Neutrophil (primary cell): ENCODE measurements at regions not wholly inside any gene's neighbourhood (a gene's known extent, or its start where the extent isn't known, plus 50 kb on each side); places are given as distances from the start of the nearest gene placed in this dataset.

Experiments used
- H3K27ac ChIP-seq: fragments of 200-600 bp; sonication (generic); 2 replicates; pipeline ENCODE4 v1.5.1; 2016; ENCODE audit warnings: mild to moderate bottlenecking, moderate library complexity
- H3K27me3 ChIP-seq: fragments of 200-600 bp; sonication (generic); 2 replicates; pipeline ENCODE4 v1.6.0; 2016; ENCODE audit warnings: mild to moderate bottlenecking
- H3K36me3 ChIP-seq: fragments of 200-600 bp; sonication (generic); 2 replicates; pipeline ENCODE4 v1.5.1; 2017
- H3K4me1 ChIP-seq, 2 experiments: fragments of 200-600 bp in 1 of 2; sonication (generic) in 1 of 2; 1 replicate in 1 of 2; 2 replicates in 1 of 2; pipeline versions ENCODE4 v1.5.1 to v1.6.1; 2013 to 2016; ENCODE audit warnings: low read depth in 1 of 2, low read length in 1 of 2, mild to moderate bottlenecking in 1 of 2, moderate library complexity in 1 of 2; ENCODE audit not compliant: control insufficient read depth in 1 of 2, insufficient read depth in 1 of 2
- H3K4me3 ChIP-seq, 2 experiments: fragments of 200-600 bp in 1 of 2; sonication (generic) in 1 of 2; 1 replicate in 1 of 2; 2 replicates in 1 of 2; pipeline ENCODE4 v1.5.1; 2013 to 2016; ENCODE audit warnings: low read depth in 1 of 2, low read length in 1 of 2, mild to moderate bottlenecking in 1 of 2, moderate library complexity in 1 of 2
- H3K9me3 ChIP-seq: fragments of 200-600 bp; sonication (generic); 2 replicates; pipeline ENCODE4 v1.5.1; 2016
- CTCF ChIP-seq: fragments of 200-600 bp; sonication (generic); IDR thresholded peaks from 2 replicates; pipeline ENCODE4 v1.5.1; 2016; ENCODE audit warnings: antibody characterized with exemption

DNA sequence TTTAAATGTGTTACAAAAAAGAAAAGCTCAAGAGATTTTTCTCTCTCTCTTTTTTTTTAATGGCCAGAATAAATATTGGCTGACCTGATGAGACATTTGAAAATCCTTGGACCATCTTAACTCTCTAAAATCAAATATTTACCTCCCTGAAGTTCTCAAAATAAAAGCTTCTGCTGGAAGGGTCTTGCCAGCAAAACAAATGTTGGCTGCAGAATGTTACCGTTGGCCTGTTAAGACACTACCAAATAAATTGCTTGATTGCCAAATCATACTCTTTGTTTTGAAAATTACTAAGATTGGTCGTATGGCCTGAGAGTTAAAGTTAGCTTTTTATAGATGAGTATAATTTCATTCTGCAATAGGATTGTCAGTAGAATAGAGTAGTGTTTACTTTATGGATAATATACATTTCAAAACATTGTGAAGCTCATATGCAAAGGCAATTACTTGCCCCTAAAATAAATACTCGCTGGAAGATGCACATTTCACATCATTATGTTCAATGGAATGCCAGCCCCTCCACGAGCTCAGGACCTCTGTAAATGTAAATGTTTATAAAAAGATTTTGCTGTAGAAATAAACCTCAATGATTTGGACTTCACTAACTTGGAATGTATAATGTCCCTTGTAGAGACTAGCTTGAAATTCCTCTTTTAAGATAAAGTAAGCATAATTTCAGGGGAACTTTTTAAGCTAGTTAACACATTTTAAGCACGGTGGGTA, 193.4 kb downstream of the SOX11 start:
- no peak overlapping the region for H3K4me3 ChIP-seq
- TF ChIP-seq CTCF, result no peak

DNA sequence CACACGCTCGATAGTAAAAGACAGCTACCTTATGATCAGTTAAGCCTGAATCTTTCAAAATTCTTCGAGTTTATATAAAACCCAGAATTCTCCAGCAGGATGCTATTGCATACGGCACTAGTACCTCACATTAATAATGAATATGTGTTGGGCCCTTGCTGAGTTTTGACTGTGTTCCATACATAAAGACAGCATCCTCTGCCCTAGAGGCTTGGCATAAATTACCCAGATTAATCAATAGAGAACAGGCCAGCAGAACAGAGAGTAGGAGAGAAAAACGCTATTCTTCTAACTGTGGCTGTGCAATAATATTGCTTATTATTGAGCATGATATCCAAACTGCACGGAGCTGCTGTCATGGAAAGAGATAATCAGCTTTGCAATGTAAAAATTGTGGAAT, 194.3 kb downstream of the SOX11 start:
- H3K27ac ChIP-seq, result no peak overlapping the region
- H3K27me3 ChIP-seq, result no peaks in the 10 kb centered on the region
- TF ChIP-seq CTCF, result no peak
- no peaks in the 10 kb centered on the region for H3K9me3 ChIP-seq
- H3K36me3 ChIP-seq, result no peaks in the 10 kb centered on the region
- H3K4me1 ChIP-seq, result no peaks in the 10 kb centered on the region
- no peak overlapping the region for H3K4me3 ChIP-seq

More for the DNA sequence above, 193.4 kb downstream of the SOX11 start:
- Histone ChIP-seq H3K27ac (no peak overlapping the region), H3K36me3 (no peaks in the 10 kb centered on the region), H3K9me3 (no peaks in the 10 kb centered on the region), H3K27me3 (no peaks in the 10 kb centered on the region), H3K4me1 (no peaks in the 10 kb centered on the region)

GRCh38 chr2:5888126-5888525, 195.9 kb downstream of the SOX11 start:
- no peaks in the 10 kb centered on the region for H3K4me1 ChIP-seq
- TF ChIP-seq CTCF, result no peak
- H3K4me3 ChIP-seq, result no peak overlapping the region
- no peak overlapping the region for H3K27ac ChIP-seq
- H3K9me3 ChIP-seq, result no peaks in the 10 kb centered on the region
- no peaks in the 10 kb centered on the region for H3K27me3 ChIP-seq
- no peaks in the 10 kb centered on the region for H3K36me3 ChIP-seq

GRCh38 chr2:5889519-5889918, 197.3 kb downstream of the SOX11 start:
- H3K4me3 ChIP-seq, result no peak overlapping the region
- no peaks in the 10 kb centered on the region for H3K9me3 ChIP-seq
- H3K27ac ChIP-seq, result no peak overlapping the region
- H3K4me1 ChIP-seq, result no peaks in the 10 kb centered on the region
- TF ChIP-seq CTCF, result no peak
- no peaks in the 10 kb centered on the region for H3K36me3 ChIP-seq
- no peaks in the 10 kb centered on the region for H3K27me3 ChIP-seq

- no peaks in the 10 kb centered on the region for H3K27me3 ChIP-seq
- H3K36me3 ChIP-seq, result no peaks in the 10 kb centered on the region
- H3K4me1 ChIP-seq, result no peaks in the 10 kb centered on the region
- no peak overlapping the region for H3K27ac ChIP-seq
- no peak for TF ChIP-seq CTCF
- no peaks in the 10 kb centered on the region for H3K9me3 ChIP-seq
- no peak overlapping the region for H3K4me3 ChIP-seq
Observed at GRCh38 chr2:5894355-5894754, 202.2 kb downstream of the SOX11 start.

GRCh38 chr2:5895284-5895683, 203.1 kb downstream of the SOX11 start:
- Histone ChIP-seq H3K4me3 (no peak overlapping the region), H3K4me1 (no peaks in the 10 kb centered on the region), H3K36me3 (no peaks in the 10 kb centered on the region), H3K27me3 (no peaks in the 10 kb centered on the region), H3K27ac (no peak overlapping the region), H3K9me3 (no peaks in the 10 kb centered on the region)
- no peak for TF ChIP-seq CTCF
